ENCODE measurements at regions not wholly inside any gene's neighbourhood (a gene's known extent, or its start where the extent isn't known, plus 50 kb on each side); places are given as distances from the start of the nearest gene placed in this dataset.

GRCh38 chr4:84164201-84164600, 334.9 kb downstream of the NKX6-1 start:
- peaks cover 0 to 2% (median 0%) of the 10 kb centered on the region in 3 donors for H3K4me1 ChIP-seq (ENCODE audit: control insufficient read depth in 2 of 3, insufficient read depth in 2 of 3, low read depth in 1 of 3, low read length in 3 of 3)
- H3K27ac ChIP-seq (ENCODE audit: low read depth in 2 of 2, low read length in 2 of 2) = no peak overlapping the region
- DNase-seq (no peak), FAIRE-seq (no peak)
- H3K36me3 ChIP-seq (ENCODE audit: control insufficient read depth in 2 of 3, insufficient read depth in 3 of 3, low read length in 3 of 3) = no peaks in the 10 kb centered on the region
- no peak overlapping the region for H3K9ac ChIP-seq (ENCODE audit: low read length in 3 of 3)
- no peak overlapping the region for H3K4me3 ChIP-seq (ENCODE audit: low read length in 3 of 3)
- no peak for TF ChIP-seq CTCF (IDR thresholded peaks at IDR 0.05; ENCODE audit: borderline replicate concordance, extremely low read depth, insufficient read depth)
- no peaks in the 10 kb centered on the region for H3K9me3 ChIP-seq (ENCODE audit: control insufficient read depth in 2 of 3, insufficient read depth in 1 of 3, low read length in 3 of 3)
- no peaks in the 10 kb centered on the region for H3K27me3 ChIP-seq (ENCODE audit: control insufficient read depth, insufficient read depth, low read length)
- intact Hi-C loops (cut with DNase I) = no loop called here

GRCh38 chr4:84159762-84160161, 339.3 kb downstream of the NKX6-1 start:
- Histone ChIP-seq H3K36me3 (ENCODE audit: control insufficient read depth in 2 of 3, insufficient read depth in 3 of 3, low read length in 3 of 3) (no peaks in the 10 kb centered on the region), H3K4me3 (ENCODE audit: low read length in 3 of 3) (no peak overlapping the region), H3K4me1 (ENCODE audit: control insufficient read depth in 2 of 3, insufficient read depth in 2 of 3, low read depth in 1 of 3, low read length in 3 of 3) (peaks cover 0 to 2% (median 0%) of the 10 kb centered on the region in 3 donors), H3K9me3 (ENCODE audit: control insufficient read depth in 2 of 3, insufficient read depth in 1 of 3, low read length in 3 of 3) (no peaks in the 10 kb centered on the region), H3K27ac (ENCODE audit: low read depth in 2 of 2, low read length in 2 of 2) (no peak overlapping the region), H3K27me3 (ENCODE audit: control insufficient read depth, insufficient read depth, low read length) (no peaks in the 10 kb centered on the region), H3K9ac (ENCODE audit: low read length in 3 of 3) (no peak overlapping the region)
- intact Hi-C loops (cut with DNase I) = no loop called here
- DNase-seq (peak in 4 of 5 donors; percentile 46 to 59 (median 52)), FAIRE-seq (no peak)
- no peak for TF ChIP-seq CTCF (IDR thresholded peaks at IDR 0.05; ENCODE audit: borderline replicate concordance, extremely low read depth, insufficient read depth)

- Histone ChIP-seq H3K4me3 (ENCODE audit: low read length in 3 of 3) (peak overlapping the region in 1 of 3 donors; percentile 12), H3K27ac (ENCODE audit: low read depth in 2 of 2, low read length in 2 of 2) (no peak overlapping the region), H3K27me3 (ENCODE audit: control insufficient read depth, insufficient read depth, low read length) (no peaks in the 10 kb centered on the region), H3K4me1 (ENCODE audit: control insufficient read depth in 2 of 3, insufficient read depth in 2 of 3, low read depth in 1 of 3, low read length in 3 of 3) (no peaks in the 10 kb centered on the region), H3K36me3 (ENCODE audit: control insufficient read depth in 2 of 3, insufficient read depth in 3 of 3, low read length in 3 of 3) (no peaks in the 10 kb centered on the region), H3K9ac (ENCODE audit: low read length in 3 of 3) (no peak overlapping the region), H3K9me3 (ENCODE audit: control insufficient read depth in 2 of 3, insufficient read depth in 1 of 3, low read length in 3 of 3) (no peaks in the 10 kb centered on the region)
- peak in 1 of 5 donors; percentile 19 for DNase-seq
- TF ChIP-seq CTCF (IDR thresholded peaks at IDR 0.05; ENCODE audit: borderline replicate concordance, extremely low read depth, insufficient read depth) = no peak
- FAIRE-seq = no peak
- intact Hi-C loops (cut with DNase I) = no loop called here
These were observed 340.4 kb downstream of the NKX6-1 start for GRCh38 chr4:84158670-84159069.

GRCh38 chr4:84151574-84151973, 347.5 kb downstream of the NKX6-1 start:
- intact Hi-C loops (cut with DNase I) = no loop called here
- FAIRE-seq (no peak), DNase-seq (no peak)
- TF ChIP-seq CTCF (IDR thresholded peaks at IDR 0.05; ENCODE audit: borderline replicate concordance, extremely low read depth, insufficient read depth) = no peak
- H3K36me3 ChIP-seq (ENCODE audit: control insufficient read depth in 2 of 3, insufficient read depth in 3 of 3, low read length in 3 of 3) = no peaks in the 10 kb centered on the region
- H3K27me3 ChIP-seq (ENCODE audit: control insufficient read depth, insufficient read depth, low read length) = no peaks in the 10 kb centered on the region
- no peak overlapping the region for H3K4me3 ChIP-seq (ENCODE audit: low read length in 3 of 3)
- H3K27ac ChIP-seq (ENCODE audit: low read depth in 2 of 2, low read length in 2 of 2) = no peak overlapping the region
- H3K9me3 ChIP-seq (ENCODE audit: control insufficient read depth in 2 of 3, insufficient read depth in 1 of 3, low read length in 3 of 3) = no peaks in the 10 kb centered on the region
- no peaks in the 10 kb centered on the region for H3K4me1 ChIP-seq (ENCODE audit: control insufficient read depth in 2 of 3, insufficient read depth in 2 of 3, low read depth in 1 of 3, low read length in 3 of 3)
- H3K9ac ChIP-seq (ENCODE audit: low read length in 3 of 3) = no peak overlapping the region
